Loucy (cell line): ENCODE measurements at regions not wholly inside any gene's neighbourhood (a gene's known extent, or its start where the extent isn't known, plus 50 kb on each side); places are given as distances from the start of the nearest gene placed in this dataset.

ENCODE experiments used
- CTCF ChIP-seq: fragments of 200-600 bp; sonication (generic); conservative IDR thresholded peaks from 2 replicates; pipeline ENCODE4 v1.5.1; 2014; ENCODE audit warnings: mild to moderate bottlenecking, antibody characterized with exemption, low read length
- EZH2phosphoT487 ChIP-seq: fragments of 200-600 bp; IDR thresholded peaks from 2 replicates; pipeline ENCODE4 v1.6.1; 2018; ENCODE audit warnings: antibody characterized with exemption, mild to moderate bottlenecking, moderate library complexity, borderline replicate concordance

DNA sequence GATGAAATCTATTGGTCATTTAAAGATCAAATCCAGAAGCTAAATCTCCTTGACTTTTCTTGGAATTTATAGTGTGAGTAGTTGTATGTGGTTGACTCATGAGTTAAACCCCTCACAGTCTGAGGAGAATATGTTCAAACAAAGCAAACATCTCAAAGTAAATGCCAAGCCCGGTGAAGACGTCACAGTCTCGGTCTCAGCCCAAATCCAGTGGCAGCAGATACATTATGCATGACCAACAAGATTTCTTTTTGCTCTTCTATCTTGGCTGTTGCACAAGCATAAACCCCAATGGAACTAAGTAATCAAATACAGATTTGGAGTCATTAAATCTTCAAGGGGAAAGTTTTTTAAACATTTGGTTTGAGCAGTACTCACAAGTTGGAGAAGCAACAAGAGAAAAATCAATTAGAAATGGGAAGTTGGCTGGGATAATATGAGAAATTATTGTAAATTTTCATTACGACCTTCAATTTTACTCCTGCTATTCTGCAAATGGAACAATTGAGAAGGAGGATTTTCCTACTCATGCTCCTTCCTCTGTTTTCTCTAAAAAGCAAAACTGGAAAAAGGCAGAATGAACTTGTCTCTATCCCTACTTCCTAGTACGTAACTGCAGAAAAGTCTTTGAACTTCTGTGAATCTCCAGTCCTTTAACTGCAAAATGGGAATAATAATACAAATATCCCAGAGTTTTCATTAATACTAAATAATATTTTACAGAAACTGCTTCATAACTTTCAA is 575.8 kb downstream of the NUF2 start:
- TF ChIP-seq CTCF (no peak), EZH2phosphoT487 (no peak)
